Heart left ventricle (tissue), 16 donors: ENCODE measurements at regions not wholly inside any gene's neighbourhood (a gene's known extent, or its start where the extent isn't known, plus 50 kb on each side); places are given as distances from the start of the nearest gene placed in this dataset.

Experiments used
- ATAC-seq, 4 donors: fragments of 200-7000 bp; cut with Tn5 transposase; one replicate each; pipeline ENCODE4 v1.9.1; 2020 to 2022; ENCODE audit warnings: moderate library complexity in 4 of 4, mild to moderate bottlenecking in 3 of 4, moderate number of reproducible peaks in 1 of 4
- DNase-seq, 5 donors: peaks; one replicate each; pipeline ENCODE4 v3.0.0-alpha.2; 2020
- H3K27ac ChIP-seq, 12 donors: fragments of 200-600 bp; sonication (generic) in 4 of 12; one replicate each; pipeline versions ENCODE4 v1.5.0 to v1.8.0; 2016 to 2022; ENCODE audit warnings: mild to moderate bottlenecking in 2 of 12
- H3K27me3 ChIP-seq, 9 donors: fragments of 200-600 bp; sonication (generic) in 2 of 9; one replicate each; pipeline versions ENCODE4 v1.5.1 to v1.8.0; 2016 to 2022; ENCODE audit warnings: mild to moderate bottlenecking in 3 of 9
- H3K36me3 ChIP-seq, 9 donors: fragments of 200-600 bp; sonication (generic) in 2 of 9; one replicate each; pipeline versions ENCODE4 v1.5.0 to v1.8.0; 2018 to 2022; ENCODE audit warnings: mild to moderate bottlenecking in 2 of 9
- H3K4me1 ChIP-seq, 12 donors: fragments of 200-600 bp; sonication (generic) in 4 of 12; one replicate each; pipeline versions ENCODE4 v1.5.0 to v1.8.0; 2016 to 2022; ENCODE audit warnings: mild to moderate bottlenecking in 3 of 12
- H3K4me3 ChIP-seq, 12 donors: fragments of 200-600 bp; sonication (generic) in 4 of 12; one replicate each; pipeline versions ENCODE4 v1.5.0 to v1.8.0; 2017 to 2022; ENCODE audit warnings: mild to moderate bottlenecking in 9 of 12, moderate library complexity in 4 of 12
- H3K9me3 ChIP-seq, 12 donors: fragments of 200-600 bp; sonication (generic) in 4 of 12; one replicate each; pipeline versions ENCODE4 v1.5.0 to v1.8.0; 2016 to 2022; ENCODE audit warnings: mild to moderate bottlenecking in 1 of 12
- CTCF ChIP-seq, 12 donors: fragments of 200-600 bp; sonication (generic) in 4 of 12; IDR thresholded peaks; one replicate each; pipeline versions ENCODE4 v1.5.0 to v1.8.0; 2018 to 2022; ENCODE audit warnings: antibody characterized with exemption in 12 of 12, mild to moderate bottlenecking in 5 of 12
- POLR2A ChIP-seq, 2 donors: fragments of 450-650 bp; IDR thresholded peaks; one replicate each; pipeline ENCODE4 v1.6.1; 2017; ENCODE audit warnings: antibody characterized with exemption in 2 of 2, mild to moderate bottlenecking in 2 of 2, moderate library complexity in 2 of 2
- WGBS, 4 donors: extraction: QIAGEN DNeasy Blood & Tissue Kit in 2 of 4; methylation state at CpG; one replicate each; pipeline versions ENCODE4 v1.1.5 to v1.1.7; 2013 to 2018; 5-methylcytosine and 5-hydroxymethylcytosine counted together
- intact Hi-C, 10 donors: fragments of 100-400 bp; cut with DNase I; formaldehyde crosslinking; loops; one replicate each; pipeline versions ENCODE4 v1.11.1 to v1.14.2; 2022
- donor health status: ischemic (EF 13 %, LVEDD 7.1; RV severe dilation, severe dysfunction).
- donor health status: healthy with polysubstance abuse.
- donor health status: DM: no; HTN: yes; CAD: no.
- donor health status: DM: no; HTN: no; CAD: no.
- donor health status: ischemic (EF 25% LVEDD 6.9; RV normal size, moderate dysfunction).
- donor health status: ischemic (EF 25% LVEDD 5.7; RV mildly dilated, moderate dysfunction).
- donor health status: healthy.
- donor health status: DM: yes; HTN: yes; CAD: no.
- donor health status: ischemic (EF 35%, LVEDD 5.7; RV mildly dilated, moderate dysfunction).
- donor health status: nonischemic (EF 11% LVEDD 7.7; RV severe dilation, severe dysfunction).
- donor health status: DM: yes; HTN: yes; CAD: no.
- donor health status: PGD.
- donor health status: ischemic (EF 29% LVEDD 5.4; RV normal size, mild dysfunction).
- donor health status: nonischemic (EF 23%, LVEDD 6.1; RV moderate dilation, normal function).

GRCh38 chr5:166535641-166536040 lies 1755.8 kb upstream of the WWC1 start:
- H3K4me1 ChIP-seq: no peaks in the 10 kb centered on the region
- TF ChIP-seq POLR2A (IDR thresholded peaks at IDR 0.05) (no peak), CTCF (IDR thresholded peaks at IDR 0.05) (no peak)
- ATAC-seq (no peak), DNase-seq (no peak)
- H3K4me3 ChIP-seq: no peak overlapping the region
- WGBS, 4 donors: 72 to 85% (median 74%) methylated on average over 3 of the region's 3 CpGs
- no peaks in the 10 kb centered on the region for H3K36me3 ChIP-seq
- intact Hi-C loops: no loop called here
- no peak overlapping the region for H3K27ac ChIP-seq
- no peaks in the 10 kb centered on the region for H3K27me3 ChIP-seq
- peaks cover 0 to 9% (median 0%) of the 10 kb centered on the region in 12 donors for H3K9me3 ChIP-seq

GRCh38 chr5:166540156-166540555 lies 1751.3 kb upstream of the WWC1 start:
- Histone ChIP-seq H3K27ac (no peak overlapping the region), H3K4me3 (no peak overlapping the region), H3K36me3 (no peaks in the 10 kb centered on the region), H3K27me3 (no peaks in the 10 kb centered on the region), H3K4me1 (no peaks in the 10 kb centered on the region), H3K9me3 (peaks cover 0 to 9% (median 0%) of the 10 kb centered on the region in 12 donors)
- DNase-seq: no peak
- ATAC-seq: no peak
- TF ChIP-seq POLR2A (IDR thresholded peaks at IDR 0.05) (no peak), CTCF (IDR thresholded peaks at IDR 0.05) (no peak)
- intact Hi-C loops: no loop called here
- 78 to 82% (median 81%) methylated on average over 2 of the region's 2 CpGs for WGBS, 4 donors

GRCh38 chr5:166551384-166551783 lies 1740.1 kb upstream of the WWC1 start:
- H3K4me1 ChIP-seq: no peaks in the 10 kb centered on the region
- ATAC-seq (no peak), DNase-seq (no peak)
- no peak overlapping the region for H3K4me3 ChIP-seq
- WGBS, 4 donors: 15 to 32% (median 20%) methylated on average over 2 of the region's 2 CpGs
- TF ChIP-seq POLR2A (IDR thresholded peaks at IDR 0.05): no peak
- TF ChIP-seq CTCF (IDR thresholded peaks at IDR 0.05): no peak
- H3K9me3 ChIP-seq: no peaks in the 10 kb centered on the region
- intact Hi-C loops: no loop called here
- H3K36me3 ChIP-seq: no peaks in the 10 kb centered on the region
- H3K27me3 ChIP-seq: no peaks in the 10 kb centered on the region
- H3K27ac ChIP-seq: no peak overlapping the region

- WGBS, 4 donors: 78 to 87% (median 82%) methylated on average over 7 of the region's 7 CpGs
Measured at GRCh38 chr5:166553778-166554177, 1737.7 kb upstream of the WWC1 start.

More at GRCh38 chr5:166553778-166554177, 1737.7 kb upstream of the WWC1 start:
- no peak for TF ChIP-seq CTCF (IDR thresholded peaks at IDR 0.05)
- TF ChIP-seq POLR2A (IDR thresholded peaks at IDR 0.05): no peak
- ATAC-seq (no peak), DNase-seq (no peak)
- intact Hi-C loops: no loop called here
- Histone ChIP-seq H3K4me3 (no peak overlapping the region), H3K36me3 (no peaks in the 10 kb centered on the region), H3K27ac (no peak overlapping the region), H3K9me3 (no peaks in the 10 kb centered on the region), H3K27me3 (no peaks in the 10 kb centered on the region), H3K4me1 (no peaks in the 10 kb centered on the region)
